DMS153 treated with DMSO at 0.1 percent for 48 hours (cell line): ENCODE measurements at regions not wholly inside any gene's neighbourhood (a gene's known extent, or its start where the extent isn't known, plus 50 kb on each side); places are given as distances from the start of the nearest gene placed in this dataset.

Experiments used
- DNase-seq: peaks from one replicate; lab custom pipeline; 2025; ENCODE audit not compliant: unreplicated experiment; lab: John Stamatoyannopoulos, UW

GRCh38 chr2:71893646-71894045 lies 254.0 kb downstream of the CYP26B1 start:
- no peak for DNase-seq

GRCh38 chr2:71892896-71893295 lies 254.8 kb downstream of the CYP26B1 start:
- no peak for DNase-seq

GRCh38 chr2:71892423-71892730 lies 255.3 kb downstream of the CYP26B1 start:
- no peak for DNase-seq

GRCh38 chr2:71891719-71892422 lies 255.8 kb downstream of the CYP26B1 start:
- DNase-seq: no peak

GRCh38 chr2:71891155-71891554 lies 256.5 kb downstream of the CYP26B1 start:
- DNase-seq: no peak

- DNase-seq: no peak
Observed at GRCh38 chr2:71889759-71890684, 257.6 kb downstream of the CYP26B1 start.

GRCh38 chr2:71888751-71889445 lies 258.8 kb downstream of the CYP26B1 start:
- no peak for DNase-seq

GRCh38 chr2:71887196-71887595 lies 260.5 kb downstream of the CYP26B1 start:
- no peak for DNase-seq

- DNase-seq: no peak
Observed at GRCh38 chr2:71886241-71886640, 261.4 kb downstream of the CYP26B1 start.

- DNase-seq: no peak
Observed at GRCh38 chr2:71884303-71885042, 263.2 kb downstream of the CYP26B1 start.

- no peak for DNase-seq
Observed at GRCh38 chr2:71882949-71883472, 264.7 kb downstream of the CYP26B1 start.

GRCh38 chr2:71882236-71882946 lies 265.3 kb downstream of the CYP26B1 start:
- DNase-seq: no peak

- no peak for DNase-seq
Observed at GRCh38 chr2:71880846-71881610, 266.6 kb downstream of the CYP26B1 start.

- no peak for DNase-seq
Observed at GRCh38 chr2:71880287-71880686, 267.4 kb downstream of the CYP26B1 start.

GRCh38 chr2:71879509-71880184 lies 268.0 kb downstream of the CYP26B1 start:
- no peak for DNase-seq

- no peak for DNase-seq
Observed at GRCh38 chr2:71878626-71879508, 268.8 kb downstream of the CYP26B1 start.

GRCh38 chr2:71877636-71878035 lies 270.0 kb downstream of the CYP26B1 start:
- no peak for DNase-seq
